Lung microvascular endothelial cell (primary cell): ENCODE measurements at regions not wholly inside any gene's neighbourhood (a gene's known extent, or its start where the extent isn't known, plus 50 kb on each side); places are given as distances from the start of the nearest gene placed in this dataset.
"Not testable (repeated sequence)": the region's sequence is repeated elsewhere in the genome, so short reads cannot be mapped to it uniquely, and the experiment has no call there.

Experiments
- DNase-seq, 2 donors: peaks; one replicate each; pipeline versions ENCODE4 v3.0.0 to v3.0.0-alpha.2; 2010; ENCODE audit warnings: low read depth in 2 of 2

DNA sequence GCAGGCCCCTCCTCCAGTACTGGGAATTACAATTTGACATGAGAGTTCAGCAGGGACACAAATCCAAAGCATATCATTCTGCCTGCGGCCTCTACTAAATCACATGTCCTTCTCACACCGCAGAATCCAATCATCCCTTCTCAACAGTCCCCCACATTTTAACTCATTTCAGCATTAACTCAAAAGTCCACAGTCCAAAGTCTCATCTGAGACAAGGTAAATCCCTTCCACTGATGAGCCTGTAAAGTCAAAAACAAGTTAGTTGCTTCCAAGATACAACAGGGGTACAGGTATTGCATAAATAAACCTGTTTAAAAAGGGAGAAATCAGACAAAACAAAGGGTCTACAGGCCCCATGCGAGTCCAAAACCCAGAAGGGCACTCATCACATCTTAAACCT, 64.0 kb downstream of the EBNA1BP2 start:
- DNase-seq = no peak

DNA sequence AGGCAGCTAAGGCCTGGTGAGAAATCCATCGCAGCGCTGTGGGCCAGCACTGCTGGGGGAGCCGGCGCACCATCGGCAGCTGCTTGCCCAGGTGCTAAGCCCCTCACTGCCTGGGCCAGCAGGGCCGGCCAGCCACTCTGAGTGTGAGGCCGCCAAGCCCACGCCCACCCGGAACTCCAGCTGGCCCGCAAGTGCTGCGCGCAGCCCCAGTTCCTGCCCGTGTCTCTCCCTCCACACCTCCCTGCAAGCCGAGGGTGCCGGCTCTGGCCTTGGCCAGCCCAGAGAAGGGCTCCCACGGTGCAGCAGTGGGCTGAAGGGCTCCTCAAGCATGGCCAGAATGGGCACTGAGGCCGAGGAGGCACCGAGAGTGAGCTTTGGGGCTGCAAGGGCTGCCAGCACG, 64.4 kb downstream of the EBNA1BP2 start:
- DNase-seq = no peak

DNA sequence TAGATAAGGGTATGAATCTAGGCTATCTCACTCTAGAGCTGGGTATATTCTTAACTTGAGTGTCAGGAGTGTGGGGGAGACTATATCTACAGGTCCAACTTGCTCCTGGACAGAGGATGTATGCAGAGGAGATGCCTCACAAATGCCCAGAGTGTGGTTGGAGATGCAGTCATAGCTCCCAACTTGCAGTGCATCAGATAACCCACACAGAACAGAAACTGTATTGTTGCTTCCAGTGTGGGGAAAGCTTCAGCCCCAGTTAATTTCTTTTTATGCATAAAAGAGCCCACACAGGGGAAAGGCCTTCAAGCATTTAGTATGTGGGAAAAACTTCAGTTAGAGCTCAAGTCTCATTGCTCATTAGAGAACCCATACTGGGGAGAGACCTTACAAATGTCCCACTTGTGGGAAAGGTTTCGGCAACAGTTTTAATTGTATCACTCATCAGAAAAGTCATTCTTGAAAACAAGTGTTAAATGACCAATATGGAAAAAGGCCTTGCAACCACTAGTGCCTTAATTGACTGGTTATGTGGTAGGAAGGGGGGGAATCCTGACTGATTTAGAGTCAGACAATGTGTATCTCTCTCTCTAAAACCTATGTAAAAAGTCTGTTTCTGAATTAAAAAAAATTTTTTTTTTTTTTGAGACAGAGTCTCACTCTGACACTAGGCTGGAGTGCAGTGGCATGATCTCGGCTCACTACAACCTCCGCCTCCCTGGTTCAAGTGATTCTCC, 67.9 kb downstream of the EBNA1BP2 start:
- DNase-seq = no peak

DNA sequence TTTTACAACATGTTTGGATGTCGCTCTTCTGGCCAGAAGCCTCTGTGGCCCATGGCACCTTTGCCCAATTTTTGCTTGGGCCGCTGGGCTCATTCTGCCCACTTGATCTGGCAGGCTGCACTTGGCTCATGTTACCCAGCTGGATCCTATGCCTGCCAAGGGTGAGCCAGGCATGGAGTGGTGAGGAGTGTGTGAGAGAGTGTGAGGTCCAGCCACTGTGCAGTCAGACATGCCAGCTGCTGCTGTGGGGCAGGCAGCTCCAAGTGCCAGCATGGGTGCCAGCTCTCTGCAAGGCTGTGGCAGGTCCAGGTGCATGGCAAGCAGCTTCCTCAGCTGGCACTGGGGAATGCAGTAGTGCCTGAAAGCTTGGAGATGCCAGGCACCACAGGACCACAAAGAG, 71.0 kb downstream of the EBNA1BP2 start:
- DNase-seq = no peak

DNA sequence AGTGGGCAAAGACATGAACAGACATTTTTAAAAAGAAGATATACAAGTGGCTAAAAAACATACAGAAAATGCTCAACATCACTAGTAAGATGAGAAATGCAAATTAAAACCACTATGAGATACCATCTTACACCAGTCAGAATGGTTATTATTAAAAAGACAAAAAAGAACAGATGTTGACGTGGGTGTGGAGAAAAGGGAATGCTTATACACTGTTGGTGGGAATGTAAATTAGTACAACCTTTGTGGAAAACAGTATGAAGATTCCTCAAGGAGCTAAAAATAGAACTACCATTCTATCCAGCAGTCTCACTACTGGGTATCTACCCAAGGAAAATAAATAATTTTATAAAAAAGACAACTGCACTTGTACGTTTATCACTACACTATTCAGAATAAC, 73.9 kb downstream of the EBNA1BP2 start:
- no peak for DNase-seq

DNA sequence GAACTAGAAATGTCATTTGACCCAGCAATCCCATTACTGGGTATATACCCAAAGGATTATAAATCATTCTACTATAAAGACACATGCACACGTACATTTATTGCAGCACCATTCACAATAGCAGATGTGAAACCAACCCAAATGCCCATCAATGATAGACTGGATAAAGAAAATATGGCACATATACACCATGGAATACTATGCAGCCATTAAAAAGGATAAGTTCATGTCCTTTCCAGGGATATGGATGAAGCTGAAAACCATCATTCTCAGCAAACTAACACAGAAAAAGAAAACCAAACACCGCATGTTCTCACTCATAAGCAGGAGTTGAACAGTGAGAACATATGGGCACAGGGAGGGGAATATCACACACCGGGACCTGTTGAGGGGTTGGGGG, 75.6 kb downstream of the EBNA1BP2 start:
- DNase-seq = not testable (repeated sequence)

DNA sequence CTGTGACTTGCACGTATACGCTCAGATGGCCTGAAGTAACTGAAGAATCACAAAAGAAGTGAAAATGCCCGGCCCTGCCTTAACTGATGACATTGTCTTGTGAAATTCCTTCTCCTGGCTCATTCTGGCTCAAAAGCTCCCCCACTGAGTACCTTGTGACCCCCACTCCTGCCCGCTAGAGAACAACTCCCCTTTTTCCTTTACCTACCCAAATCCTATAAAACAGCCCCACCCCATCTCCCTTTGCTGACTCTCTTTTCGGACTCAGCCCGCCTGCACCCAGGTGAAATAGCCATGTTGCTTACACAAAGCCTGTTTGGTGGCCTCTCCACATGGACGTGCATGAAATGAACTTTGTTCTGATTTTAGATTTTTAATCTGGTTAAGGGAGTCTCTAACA, 81.3 kb downstream of the EBNA1BP2 start:
- DNase-seq = not testable (repeated sequence)

DNA sequence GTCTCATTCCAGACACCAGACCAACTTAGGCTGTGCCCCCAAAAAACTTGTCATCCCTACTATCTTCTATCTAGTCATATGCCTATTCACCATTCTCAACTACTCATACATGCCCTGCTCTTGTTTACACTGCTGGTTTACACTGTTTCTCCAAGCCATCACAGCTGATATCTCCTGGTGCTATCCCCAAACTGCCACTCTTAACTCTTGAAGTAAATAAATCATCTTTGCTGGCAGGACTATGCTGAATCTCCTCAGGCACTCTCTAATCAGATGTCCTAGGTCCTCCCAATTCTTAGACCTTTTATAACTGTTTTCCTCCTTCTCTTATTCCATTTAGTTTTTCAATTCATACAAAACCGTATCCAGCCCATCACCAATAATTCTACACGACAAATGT, 81.9 kb downstream of the EBNA1BP2 start:
- not testable (repeated sequence) for DNase-seq

DNA sequence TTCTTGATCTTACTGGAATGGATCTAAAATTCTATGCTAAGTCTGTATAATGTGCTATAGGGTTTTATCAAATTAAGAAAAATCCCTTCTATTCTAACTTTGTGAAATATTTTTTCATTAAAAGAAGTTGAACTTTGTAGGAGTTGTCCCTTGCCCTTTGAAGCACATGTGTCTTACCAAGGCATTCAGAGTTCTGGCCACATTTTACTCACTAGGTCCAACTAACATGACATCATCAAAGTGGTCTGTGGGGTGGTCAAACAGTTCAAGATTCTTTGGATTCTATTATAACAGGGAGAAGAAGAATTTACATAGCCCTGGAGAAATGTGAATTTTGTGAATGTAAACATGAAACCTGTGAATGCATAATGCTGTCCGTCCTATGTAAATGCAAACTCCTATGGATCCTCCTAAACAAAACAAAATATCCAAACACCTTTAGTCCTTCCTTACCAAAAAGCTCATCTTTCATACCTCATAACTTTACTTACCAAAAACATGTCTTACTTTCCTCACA, 88.7 kb downstream of the EBNA1BP2 start:
- DNase-seq = no peak

DNA sequence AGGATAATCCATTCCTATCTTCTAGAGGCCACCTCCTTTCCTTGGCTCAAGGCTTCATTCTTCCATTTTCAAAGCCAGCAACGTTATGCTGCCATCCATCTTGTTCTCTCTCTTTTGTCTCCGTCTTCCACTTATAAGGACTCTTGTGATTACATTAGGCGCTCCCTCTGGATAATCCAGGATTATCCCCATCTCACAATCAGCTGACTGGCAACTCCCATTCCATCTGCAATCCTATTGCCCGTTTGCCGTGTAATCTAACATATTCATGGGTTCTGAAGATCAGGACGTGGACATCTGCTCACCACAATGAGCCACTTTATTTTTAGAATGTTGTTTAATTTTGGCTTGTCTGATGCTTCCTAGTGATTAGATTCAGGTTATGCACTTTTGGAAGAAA, 89.3 kb downstream of the EBNA1BP2 start:
- DNase-seq = no peak

DNA sequence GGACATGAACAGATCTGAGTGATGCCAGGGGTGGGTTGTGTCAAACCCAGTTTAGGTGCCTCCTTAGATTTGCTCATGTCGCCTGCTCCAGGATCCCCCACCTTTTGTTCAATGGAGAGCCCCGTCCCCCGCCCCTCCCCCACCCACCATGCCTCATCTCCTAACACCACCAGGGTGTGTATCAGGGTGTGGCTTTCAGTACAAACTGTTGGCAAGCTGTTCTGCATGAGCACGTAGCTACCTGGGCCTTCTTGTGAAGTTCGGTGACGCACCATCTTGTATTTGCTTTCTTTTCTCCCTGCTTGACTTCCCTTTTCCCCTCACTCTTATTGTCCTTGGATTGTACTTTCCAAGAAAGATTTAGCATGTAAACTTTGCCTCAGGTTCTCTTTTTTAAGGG, 94.8 kb downstream of the EBNA1BP2 start:
- DNase-seq = no peak

DNA sequence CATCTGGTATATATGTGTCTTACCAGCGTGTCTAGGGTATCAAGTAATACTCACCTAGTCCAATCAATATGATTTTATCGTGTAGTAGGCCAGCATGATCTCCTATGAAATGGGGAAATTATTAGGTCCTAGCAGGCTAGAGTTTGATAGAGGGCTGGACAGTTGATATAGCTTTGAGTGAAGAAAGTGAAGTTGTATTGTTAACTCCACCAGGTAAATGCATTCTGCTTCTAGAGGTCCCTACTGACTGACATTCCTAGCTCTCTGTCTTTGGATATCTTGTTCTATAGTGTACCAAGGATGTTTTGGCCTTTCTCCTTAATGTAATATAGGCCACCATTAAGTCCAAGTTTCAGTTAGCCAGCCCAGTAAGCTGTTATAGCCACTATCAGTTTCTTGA, 97.4 kb downstream of the EBNA1BP2 start:
- no peak for DNase-seq

DNA sequence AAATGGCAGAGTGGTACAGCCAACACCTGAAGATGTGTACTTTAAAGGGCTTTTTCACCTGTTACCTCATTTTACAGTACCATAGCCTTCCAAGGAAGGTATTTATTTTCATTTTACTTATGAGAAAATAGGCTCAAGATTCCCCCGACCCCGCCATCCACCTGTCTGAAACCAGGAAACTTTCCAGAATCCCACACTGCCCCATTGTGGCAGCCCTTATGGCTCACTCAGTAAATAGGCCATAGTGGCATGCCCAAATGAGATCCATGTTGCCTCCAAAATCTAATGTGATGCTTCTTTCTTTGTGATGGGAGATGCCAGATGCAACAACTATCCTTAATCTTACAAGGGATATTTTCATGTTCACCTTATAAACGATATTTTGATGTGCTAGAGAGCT, 97.8 kb downstream of the EBNA1BP2 start:
- DNase-seq = no peak

DNA sequence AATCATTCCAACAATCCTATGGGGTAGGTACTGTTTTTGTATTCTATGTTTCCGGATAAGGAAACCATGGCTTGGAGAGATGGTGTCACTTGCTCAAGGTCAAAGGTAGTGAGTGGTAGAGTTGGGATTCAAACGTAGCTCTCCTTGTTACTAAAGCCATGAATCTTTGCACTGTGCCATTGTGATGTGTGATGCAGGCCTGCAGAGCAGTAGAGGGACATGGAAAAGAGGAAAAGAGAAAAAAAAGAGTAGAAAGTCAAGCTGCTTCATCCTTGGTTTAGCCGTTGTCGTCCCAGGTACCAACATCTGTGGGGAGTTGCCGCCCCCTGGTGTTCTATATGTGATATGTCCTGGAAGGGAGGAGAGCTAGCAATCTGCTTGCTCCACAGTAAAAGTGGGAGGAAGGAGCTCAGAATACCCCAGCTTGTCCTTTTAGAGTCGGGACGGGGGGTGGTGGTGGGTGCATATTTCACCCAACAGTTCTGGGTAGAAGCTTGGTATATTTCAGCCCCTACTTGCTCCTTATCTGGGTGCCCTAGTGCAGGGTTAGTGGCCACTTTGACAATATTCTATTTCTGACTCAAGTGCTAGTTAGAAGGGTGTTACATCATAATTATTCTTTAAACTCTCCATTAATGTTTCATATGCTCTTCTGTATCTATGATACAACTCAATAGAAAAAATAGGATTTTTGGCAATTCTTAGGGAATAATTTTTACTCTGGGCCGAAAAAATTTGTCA, 98.4 kb downstream of the EBNA1BP2 start:
- DNase-seq = peak; percentile 74 to 84

DNA sequence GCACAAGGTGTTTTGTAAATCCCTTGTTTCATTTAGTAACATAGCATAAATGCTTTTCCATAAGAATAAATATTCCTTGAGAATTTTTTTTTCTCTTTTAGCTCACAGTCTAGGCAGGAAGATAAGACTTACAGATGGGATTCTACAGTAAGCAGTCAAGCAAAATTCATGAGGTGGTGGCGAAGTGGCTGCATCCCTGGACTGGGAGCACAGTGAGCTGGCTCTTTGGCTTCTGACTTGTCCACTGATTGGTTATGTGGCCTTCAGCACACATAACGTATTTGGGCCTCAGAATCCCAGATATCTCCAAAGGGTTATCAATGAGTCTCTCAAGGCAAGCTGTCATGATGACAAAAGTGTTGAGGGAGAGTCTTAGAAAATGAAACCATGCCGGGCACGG, 99.8 kb downstream of the EBNA1BP2 start:
- DNase-seq = no peak

DNA sequence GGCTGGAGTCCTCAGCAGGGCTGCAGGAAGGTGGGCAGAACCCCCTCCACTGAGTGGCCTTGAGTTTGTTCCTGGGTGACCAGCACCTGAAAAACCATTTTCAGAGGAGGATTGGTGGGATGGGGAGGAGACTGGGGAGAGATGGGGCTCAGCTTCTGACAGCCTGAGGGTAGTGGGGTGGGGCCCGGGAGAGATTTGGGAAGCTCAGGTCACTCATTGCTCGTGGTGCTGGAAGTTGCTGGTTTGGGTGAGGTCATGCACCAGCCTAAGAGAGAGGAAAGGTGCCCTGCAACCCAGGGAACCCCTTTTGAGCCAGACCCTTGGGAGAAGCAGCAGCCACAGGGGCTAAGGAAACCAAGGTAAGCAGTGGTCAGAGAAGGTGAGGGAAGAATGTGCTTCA, 100.8 kb downstream of the EBNA1BP2 start:
- no peak for DNase-seq

DNA sequence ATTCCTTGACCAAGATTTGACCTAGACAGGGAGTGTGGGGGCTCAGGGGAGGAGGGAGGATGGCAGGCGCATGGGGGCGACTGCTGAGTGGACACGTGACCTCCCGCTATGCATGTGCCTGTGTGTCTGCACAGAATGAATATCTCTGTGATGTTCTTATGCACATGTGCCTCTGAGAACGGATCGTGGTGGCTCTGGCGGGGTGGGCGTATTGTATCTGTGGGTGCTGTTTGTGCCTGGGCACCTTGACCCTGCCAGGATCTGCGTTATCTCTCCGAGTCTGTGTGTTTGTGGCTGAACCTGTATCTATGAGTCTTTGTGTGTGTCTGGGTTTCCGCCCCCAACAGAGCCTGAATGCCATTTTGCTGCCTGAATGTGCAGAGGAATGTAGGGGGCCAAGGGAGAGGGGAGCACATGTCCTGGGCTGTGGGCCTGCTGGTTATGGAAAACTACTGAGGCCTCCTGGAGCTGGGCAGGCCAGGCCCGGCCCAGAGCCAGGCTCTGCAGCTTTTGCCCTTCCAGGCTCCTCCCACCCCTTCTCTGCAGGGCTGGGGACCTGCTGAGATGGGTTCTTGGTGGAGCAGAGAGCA, 102.5 kb downstream of the EBNA1BP2 start:
- DNase-seq = peak in 1 of 2 donors; percentile 36

DNA sequence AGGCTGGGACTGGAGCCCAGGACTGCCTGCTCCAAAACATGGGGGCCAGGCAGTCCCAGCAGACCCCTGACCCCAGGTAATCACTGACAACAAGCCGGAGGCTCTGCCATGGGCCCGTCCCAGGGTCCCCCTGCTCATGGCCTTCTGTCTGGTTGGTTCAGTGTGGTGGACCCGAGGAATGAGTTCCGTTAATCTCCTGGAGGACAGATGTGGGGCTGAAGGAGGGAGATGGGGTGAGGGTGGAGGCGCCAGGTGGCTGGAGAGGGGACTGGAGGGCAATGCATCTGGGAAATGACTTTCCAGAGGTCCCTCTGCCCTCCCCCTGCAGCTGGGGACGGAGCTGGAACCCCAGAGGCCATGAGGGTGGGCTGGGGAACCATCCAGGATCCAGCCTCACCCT, 103.2 kb downstream of the EBNA1BP2 start:
- DNase-seq = no peak

DNA sequence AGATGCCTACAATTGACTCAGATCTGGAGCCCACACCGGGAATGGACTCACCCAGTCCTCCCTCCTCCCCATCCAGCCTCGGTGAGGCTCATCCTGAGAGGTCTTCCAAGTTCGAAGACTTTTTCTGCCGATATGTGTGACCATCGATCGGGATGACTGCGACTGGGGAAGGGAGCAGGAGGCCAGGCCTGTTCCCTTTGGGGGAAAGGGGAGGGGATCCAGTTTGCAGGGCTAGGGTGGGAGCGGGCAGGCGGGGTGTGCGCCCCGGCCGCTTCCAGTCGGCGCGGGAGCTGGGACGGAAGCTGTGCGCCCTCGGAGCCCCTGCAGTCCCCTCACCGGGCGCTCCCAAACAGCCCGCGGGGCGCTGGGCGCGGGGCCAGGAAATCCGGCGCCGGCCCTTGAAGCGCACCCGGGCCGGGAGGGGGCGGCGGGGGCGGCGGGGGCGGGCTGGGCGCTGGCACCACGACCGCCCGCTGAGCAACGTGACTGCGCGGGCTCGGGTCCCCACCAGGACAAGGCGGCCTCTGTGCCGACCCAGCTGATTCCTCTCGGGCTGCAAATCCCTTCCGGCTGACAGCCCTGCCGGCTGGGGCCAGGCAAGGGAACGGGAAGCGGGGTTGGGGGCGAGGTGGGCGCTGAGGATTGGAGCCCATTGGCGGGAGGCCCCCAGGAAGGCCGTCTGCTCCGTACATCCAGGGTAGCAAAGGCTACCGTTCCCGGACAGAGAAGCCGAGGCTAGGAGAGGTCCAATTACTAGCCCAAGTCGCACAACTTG, 103.9 kb downstream of the EBNA1BP2 start:
- DNase-seq = peak in 1 of 2 donors; percentile 17

DNA sequence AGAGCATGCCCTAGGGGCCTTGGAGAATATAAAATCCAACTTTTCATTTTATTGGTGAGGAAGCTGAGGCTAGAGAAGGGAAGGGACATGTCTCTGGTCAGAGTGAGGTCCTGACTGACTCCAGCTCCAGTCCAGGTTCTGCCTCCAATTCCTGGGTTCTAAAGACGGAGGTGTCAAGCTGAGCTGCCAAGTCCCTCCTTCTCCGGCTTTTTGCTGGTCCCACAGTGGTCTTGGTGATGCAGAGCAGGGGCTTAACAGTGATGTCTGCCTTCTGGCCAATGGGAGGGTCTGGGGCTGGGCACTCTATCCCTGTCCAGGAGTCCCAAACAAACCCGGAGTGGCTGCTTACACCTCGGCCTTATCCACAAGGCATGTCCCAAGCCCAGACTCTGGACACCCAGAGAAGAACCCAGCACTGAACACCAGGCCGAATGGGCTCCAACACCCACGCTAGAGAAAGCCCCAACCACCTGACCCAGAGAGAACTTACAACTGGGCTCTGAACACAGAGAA, 104.8 kb downstream of the EBNA1BP2 start:
- no peak for DNase-seq

DNA sequence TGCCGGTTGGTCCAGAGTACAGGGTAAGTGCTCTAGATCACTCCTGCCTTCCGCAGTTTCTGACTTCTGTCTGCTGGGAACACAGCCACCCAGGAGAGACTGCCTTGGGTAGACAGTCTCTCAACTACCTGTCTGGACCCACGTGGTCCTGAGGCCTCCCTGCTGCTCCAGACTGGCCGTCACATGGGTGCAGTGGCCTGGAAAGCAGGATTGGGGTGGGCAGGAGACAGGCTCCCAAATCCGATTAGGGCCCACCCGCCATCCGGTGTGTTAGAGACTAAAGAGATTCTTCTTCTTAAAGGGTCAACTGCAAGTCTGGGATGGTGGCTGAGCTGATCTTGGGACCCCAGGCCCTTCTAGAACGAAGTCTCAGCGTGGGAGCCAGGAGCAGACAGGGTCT, 105.5 kb downstream of the EBNA1BP2 start:
- no peak for DNase-seq
